ENCODE measurements at regions not wholly inside any gene's neighbourhood (a gene's known extent, or its start where the extent isn't known, plus 50 kb on each side); places are given as distances from the start of the nearest gene placed in this dataset.

- TF ChIP-seq CTCF (IDR thresholded peaks at IDR 0.05) (no peak), EZH2 (IDR thresholded peaks at IDR 0.05; ENCODE audit: borderline replicate concordance, insufficient read depth, low read depth, low read length, poor library complexity, severe bottlenecking) (no peak)
Measured at GRCh38 chr5:6827526-6828219, 114.4 kb downstream of the TENT4A start.
